Glutamatergic neuron (in vitro differentiated cells): ENCODE measurements at regions not wholly inside any gene's neighbourhood (a gene's known extent, or its start where the extent isn't known, plus 50 kb on each side); places are given as distances from the start of the nearest gene placed in this dataset.
A peak's percentile ranks its signal among the peaks of the same experiment; 100 is the strongest.

Source experiments
- DNase-seq: peaks from one replicate; pipeline ENCODE4 v3.0.0; 2022
- H3K27ac Mint-ChIP-seq: one replicate; pipeline ENCODE4 v1.8.0; 2020; ENCODE audit warnings: mild to moderate bottlenecking, mixed read lengths, inconsistent platforms; ENCODE audit not compliant: unreplicated experiment
- H3K27me3 Mint-ChIP-seq: one replicate; pipeline ENCODE4 v1.8.0; 2020; ENCODE audit warnings: mild to moderate bottlenecking, moderate library complexity, mixed read lengths, inconsistent platforms; ENCODE audit not compliant: unreplicated experiment
- H3K36me3 Mint-ChIP-seq: one replicate; pipeline ENCODE4 v1.8.0; 2020; ENCODE audit warnings: mild to moderate bottlenecking, mixed read lengths, inconsistent platforms; ENCODE audit not compliant: unreplicated experiment
- H3K4me1 Mint-ChIP-seq: one replicate; pipeline ENCODE4 v1.8.0; 2020; ENCODE audit warnings: mild to moderate bottlenecking, low read depth, mixed read lengths, inconsistent platforms; ENCODE audit not compliant: unreplicated experiment
- H3K4me3 Mint-ChIP-seq: one replicate; pipeline ENCODE4 v1.8.0; 2020; ENCODE audit warnings: mild to moderate bottlenecking, mixed read lengths, inconsistent platforms; ENCODE audit not compliant: unreplicated experiment
- H3K9me3 Mint-ChIP-seq: one replicate; pipeline ENCODE4 v1.8.0; 2020; ENCODE audit warnings: mild to moderate bottlenecking, moderate library complexity, mixed read lengths, inconsistent platforms; ENCODE audit not compliant: unreplicated experiment
- TF ChIP-seq, protein P1 (sequence below): fragments of 200-600 bp; sonication (generic); IDR thresholded peaks from one replicate; pipeline ENCODE4 v1.5.0; 2021; ENCODE audit not compliant: partially characterized antibody, unreplicated experiment

GRCh38 chr20:63124782-63125580 is 91.0 kb downstream of the YTHDF1 start:
- DNase-seq: peak; percentile 7
- Mint-ChIP-seq H3K27ac (no peak overlapping the region), H3K9me3 (no peaks in the 10 kb centered on the region), H3K27me3 (peaks cover 4% of the 10 kb centered on the region), H3K36me3 (peaks cover 4% of the 10 kb centered on the region), H3K4me3 (no peak overlapping the region), H3K4me1 (peaks cover 2% of the 10 kb centered on the region)
- TF ChIP-seq, protein P1, sequence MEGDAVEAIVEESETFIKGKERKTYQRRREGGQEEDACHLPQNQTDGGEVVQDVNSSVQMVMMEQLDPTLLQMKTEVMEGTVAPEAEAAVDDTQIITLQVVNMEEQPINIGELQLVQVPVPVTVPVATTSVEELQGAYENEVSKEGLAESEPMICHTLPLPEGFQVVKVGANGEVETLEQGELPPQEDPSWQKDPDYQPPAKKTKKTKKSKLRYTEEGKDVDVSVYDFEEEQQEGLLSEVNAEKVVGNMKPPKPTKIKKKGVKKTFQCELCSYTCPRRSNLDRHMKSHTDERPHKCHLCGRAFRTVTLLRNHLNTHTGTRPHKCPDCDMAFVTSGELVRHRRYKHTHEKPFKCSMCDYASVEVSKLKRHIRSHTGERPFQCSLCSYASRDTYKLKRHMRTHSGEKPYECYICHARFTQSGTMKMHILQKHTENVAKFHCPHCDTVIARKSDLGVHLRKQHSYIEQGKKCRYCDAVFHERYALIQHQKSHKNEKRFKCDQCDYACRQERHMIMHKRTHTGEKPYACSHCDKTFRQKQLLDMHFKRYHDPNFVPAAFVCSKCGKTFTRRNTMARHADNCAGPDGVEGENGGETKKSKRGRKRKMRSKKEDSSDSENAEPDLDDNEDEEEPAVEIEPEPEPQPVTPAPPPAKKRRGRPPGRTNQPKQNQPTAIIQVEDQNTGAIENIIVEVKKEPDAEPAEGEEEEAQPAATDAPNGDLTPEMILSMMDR: no peak

GRCh38 chr20:63124092-63124781 is 91.7 kb downstream of the YTHDF1 start:
- Mint-ChIP-seq H3K4me1 (peaks cover 2% of the 10 kb centered on the region), H3K27ac (no peak overlapping the region), H3K27me3 (peaks cover 4% of the 10 kb centered on the region), H3K9me3 (no peaks in the 10 kb centered on the region), H3K4me3 (no peak overlapping the region), H3K36me3 (peaks cover 1% of the 10 kb centered on the region)
- no peak for DNase-seq
- TF ChIP-seq, protein P1: no peak

- no peak for DNase-seq
- no peak overlapping the region for H3K4me3 Mint-ChIP-seq
- H3K9me3 Mint-ChIP-seq: no peaks in the 10 kb centered on the region
- no peaks in the 10 kb centered on the region for H3K36me3 Mint-ChIP-seq
- peaks cover 2% of the 10 kb centered on the region for H3K27me3 Mint-ChIP-seq
- peaks cover 9% of the 10 kb centered on the region for H3K4me1 Mint-ChIP-seq
- TF ChIP-seq, protein P1: no peak
- H3K27ac Mint-ChIP-seq: no peak overlapping the region
These were observed 92.6 kb downstream of the YTHDF1 start for GRCh38 chr20:63123331-63123741.

GRCh38 chr20:63122626-63123025 is 93.3 kb downstream of the YTHDF1 start:
- TF ChIP-seq, protein P1: no peak
- no peak overlapping the region for H3K27ac Mint-ChIP-seq
- no peak overlapping the region for H3K4me3 Mint-ChIP-seq
- peaks cover 4% of the 10 kb centered on the region for H3K27me3 Mint-ChIP-seq
- no peaks in the 10 kb centered on the region for H3K9me3 Mint-ChIP-seq
- no peak for DNase-seq
- H3K4me1 Mint-ChIP-seq: peaks cover 14% of the 10 kb centered on the region
- H3K36me3 Mint-ChIP-seq: no peaks in the 10 kb centered on the region

DNA sequence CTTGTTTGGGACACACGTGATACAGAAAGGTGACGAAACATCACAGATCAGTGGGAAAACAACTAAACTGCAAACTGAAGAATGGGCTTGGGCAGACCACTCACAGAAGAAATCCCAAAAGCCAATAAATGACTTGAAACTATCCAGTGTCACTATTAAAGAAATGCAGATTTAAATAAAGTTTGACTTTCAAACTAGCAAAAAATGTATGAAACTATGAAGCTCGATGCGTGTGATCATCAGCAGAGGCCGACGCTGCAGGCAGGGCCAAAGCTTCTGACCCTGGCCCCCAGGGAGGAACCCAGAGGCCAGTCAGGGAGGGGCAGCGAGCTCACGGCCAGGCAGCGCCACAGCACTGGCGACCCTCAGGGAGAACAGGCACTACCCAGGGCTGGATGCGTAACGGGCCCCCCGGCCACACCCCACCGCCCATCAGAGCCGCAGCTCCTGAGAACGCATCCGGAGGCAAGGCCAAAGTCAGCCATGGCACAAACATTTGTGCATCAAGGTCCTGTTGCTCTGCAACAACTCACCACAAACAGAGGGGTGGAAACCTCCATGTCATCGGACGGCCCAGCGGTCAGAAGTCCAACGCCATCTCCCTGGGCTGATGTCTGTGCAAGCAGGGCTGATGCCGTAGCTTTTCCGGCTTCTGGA is 94.1 kb downstream of the YTHDF1 start:
- H3K36me3 Mint-ChIP-seq: no peaks in the 10 kb centered on the region
- TF ChIP-seq, protein P1: no peak
- no peaks in the 10 kb centered on the region for H3K9me3 Mint-ChIP-seq
- peaks cover 7% of the 10 kb centered on the region for H3K27me3 Mint-ChIP-seq
- H3K4me1 Mint-ChIP-seq: peaks cover 14% of the 10 kb centered on the region
- no peak overlapping the region for H3K27ac Mint-ChIP-seq
- no peak overlapping the region for H3K4me3 Mint-ChIP-seq
- peak; percentile 14 for DNase-seq
